Loucy (cell line): ENCODE measurements at regions not wholly inside any gene's neighbourhood (a gene's known extent, or its start where the extent isn't known, plus 50 kb on each side); places are given as distances from the start of the nearest gene placed in this dataset.

Experiments used
- H2AFZ ChIP-seq: fragments of 200-600 bp; sonication (generic); 2 replicates; pipeline ENCODE4 v1.6.0; 2016; ENCODE audit warnings: antibody characterized with exemption, mild to moderate bottlenecking, low read length, moderate library complexity
- H3F3A ChIP-seq: fragments of 200-600 bp; 2 replicates; pipeline ENCODE4 v1.6.0; 2016; ENCODE audit warnings: antibody characterized with exemption, low read depth, mild to moderate bottlenecking
- H3K27me3 ChIP-seq: fragments of 200-600 bp; sonication (generic); 2 replicates; pipeline ENCODE4 v1.6.1; 2014; ENCODE audit warnings: low read length, mild to moderate bottlenecking; ENCODE audit not compliant: insufficient read depth, poor library complexity, severe bottlenecking
- H3K36me3 ChIP-seq: fragments of 200-600 bp; sonication (generic); 2 replicates; pipeline ENCODE4 v1.6.1; 2016; ENCODE audit warnings: low read length; ENCODE audit not compliant: insufficient read depth
- H3K4me1 ChIP-seq: fragments of 200-600 bp; sonication (generic); 2 replicates; pipeline ENCODE4 v1.5.1; 2014; ENCODE audit warnings: low read length, mild to moderate bottlenecking; ENCODE audit not compliant: insufficient read depth, poor library complexity, severe bottlenecking
- H3K4me2 ChIP-seq: fragments of 200-600 bp; sonication (generic); 2 replicates; pipeline ENCODE4 v1.6.0; 2014; ENCODE audit warnings: antibody characterized with exemption, low read length, low read depth, mild to moderate bottlenecking; ENCODE audit not compliant: poor library complexity, severe bottlenecking
- H3K4me3 ChIP-seq: fragments of 200-600 bp; sonication (generic); 2 replicates; pipeline ENCODE4 v1.5.1; 2014; ENCODE audit warnings: low read length, mild to moderate bottlenecking, mixed read lengths; ENCODE audit not compliant: poor library complexity, severe bottlenecking
- H3K79me2 ChIP-seq: fragments of 200-600 bp; sonication (generic); 2 replicates; pipeline ENCODE4 v1.6.1; 2014; ENCODE audit warnings: low read length; ENCODE audit not compliant: insufficient read depth
- H3K9ac ChIP-seq: fragments of 200-600 bp; sonication (generic); 2 replicates; pipeline ENCODE4 v1.6.0; 2014; ENCODE audit warnings: mild to moderate bottlenecking, low read depth, low read length, moderate library complexity; ENCODE audit not compliant: poor library complexity, severe bottlenecking
- H3K9me2 ChIP-seq: fragments of 200-600 bp; sonication (generic); replicated peaks from 2 replicates; pipeline ENCODE4 v1.6.1; 2016; ENCODE audit warnings: low read depth, low read length, mixed read lengths
- H3K9me3 ChIP-seq: fragments of 200-600 bp; sonication (generic); 2 replicates; pipeline ENCODE4 v1.6.1; 2014; ENCODE audit warnings: mild to moderate bottlenecking, antibody characterized with exemption, low read length, low read depth; ENCODE audit not compliant: insufficient read depth
- H4K20me1 ChIP-seq: fragments of 200-600 bp; sonication (generic); 2 replicates; pipeline ENCODE4 v1.6.0; 2014; ENCODE audit warnings: antibody characterized with exemption, low read length, mild to moderate bottlenecking; ENCODE audit not compliant: insufficient read depth, poor library complexity, severe bottlenecking
- EZH2phosphoT487 ChIP-seq: fragments of 200-600 bp; IDR thresholded peaks from 2 replicates; pipeline ENCODE4 v1.6.1; 2018; ENCODE audit warnings: antibody characterized with exemption, mild to moderate bottlenecking, moderate library complexity, borderline replicate concordance
- TF ChIP-seq, protein P1 (sequence below): fragments of 200-600 bp; sonication (generic); conservative IDR thresholded peaks from 2 replicates; pipeline ENCODE4 v1.5.1; 2014; ENCODE audit warnings: mild to moderate bottlenecking, antibody characterized with exemption, low read length

DNA sequence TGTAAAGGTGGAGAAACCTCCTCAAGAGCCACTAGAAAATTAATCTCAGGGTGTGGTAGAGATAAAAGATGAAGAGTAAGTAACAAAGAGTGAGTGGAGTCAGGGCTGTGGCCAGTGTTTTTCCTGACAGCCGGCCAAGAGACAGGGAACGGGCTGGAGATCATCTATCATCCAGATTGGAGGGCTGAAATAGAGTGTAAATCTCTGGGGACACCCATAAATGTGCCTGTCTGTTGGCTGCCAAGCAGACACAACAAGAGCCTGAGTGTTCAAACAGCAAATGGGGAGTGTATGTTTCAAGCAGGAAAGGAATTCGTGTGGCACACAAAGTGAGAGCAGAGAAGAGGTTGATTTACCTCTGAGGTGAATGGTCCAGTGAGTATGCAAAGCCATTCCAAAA lies 326.4 kb upstream of the KHDRBS2 start:
- no peak overlapping the region for H2AFZ ChIP-seq
- H3K9ac ChIP-seq, result no peak overlapping the region
- H3K27me3 ChIP-seq, result no peaks in the 10 kb centered on the region

DNA sequence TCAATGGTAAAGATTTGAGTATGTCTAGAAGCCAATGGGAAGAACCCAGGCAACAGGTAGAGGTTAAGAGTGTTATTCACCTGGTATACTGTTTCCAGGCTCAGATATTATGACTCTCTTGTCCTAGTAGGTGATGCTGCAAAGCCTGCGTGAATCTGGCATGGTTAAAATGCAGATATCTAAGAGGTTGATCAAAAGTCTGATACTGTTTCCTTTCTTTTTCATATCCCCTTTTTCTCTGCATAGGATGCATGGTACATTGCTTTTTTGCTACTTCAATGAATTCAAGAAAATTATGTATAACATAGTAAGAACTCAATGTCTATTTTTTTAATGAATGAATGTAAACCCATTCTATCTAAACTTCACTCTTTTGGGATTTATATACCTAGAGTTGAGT lies 284.3 kb upstream of the KHDRBS2 start:
- no peaks in the 10 kb centered on the region for H3K79me2 ChIP-seq
- H3K9me2 ChIP-seq, result no peaks in the 10 kb centered on the region
- H3K4me2 ChIP-seq, result no peak overlapping the region
- no peaks in the 10 kb centered on the region for H3K36me3 ChIP-seq
- TF ChIP-seq, protein P1, sequence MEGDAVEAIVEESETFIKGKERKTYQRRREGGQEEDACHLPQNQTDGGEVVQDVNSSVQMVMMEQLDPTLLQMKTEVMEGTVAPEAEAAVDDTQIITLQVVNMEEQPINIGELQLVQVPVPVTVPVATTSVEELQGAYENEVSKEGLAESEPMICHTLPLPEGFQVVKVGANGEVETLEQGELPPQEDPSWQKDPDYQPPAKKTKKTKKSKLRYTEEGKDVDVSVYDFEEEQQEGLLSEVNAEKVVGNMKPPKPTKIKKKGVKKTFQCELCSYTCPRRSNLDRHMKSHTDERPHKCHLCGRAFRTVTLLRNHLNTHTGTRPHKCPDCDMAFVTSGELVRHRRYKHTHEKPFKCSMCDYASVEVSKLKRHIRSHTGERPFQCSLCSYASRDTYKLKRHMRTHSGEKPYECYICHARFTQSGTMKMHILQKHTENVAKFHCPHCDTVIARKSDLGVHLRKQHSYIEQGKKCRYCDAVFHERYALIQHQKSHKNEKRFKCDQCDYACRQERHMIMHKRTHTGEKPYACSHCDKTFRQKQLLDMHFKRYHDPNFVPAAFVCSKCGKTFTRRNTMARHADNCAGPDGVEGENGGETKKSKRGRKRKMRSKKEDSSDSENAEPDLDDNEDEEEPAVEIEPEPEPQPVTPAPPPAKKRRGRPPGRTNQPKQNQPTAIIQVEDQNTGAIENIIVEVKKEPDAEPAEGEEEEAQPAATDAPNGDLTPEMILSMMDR, result no peak
- TF ChIP-seq EZH2phosphoT487, result no peak
- no peaks in the 10 kb centered on the region for H3K27me3 ChIP-seq
- no peak overlapping the region for H3K9ac ChIP-seq
- no peak overlapping the region for H3K4me3 ChIP-seq
- H3K4me1 ChIP-seq, result no peaks in the 10 kb centered on the region
- H4K20me1 ChIP-seq, result no peaks in the 10 kb centered on the region
- H2AFZ ChIP-seq, result no peak overlapping the region
- H3F3A ChIP-seq, result no peaks in the 10 kb centered on the region
- no peaks in the 10 kb centered on the region for H3K9me3 ChIP-seq

More for the DNA sequence above, 326.4 kb upstream of the KHDRBS2 start:
- Histone ChIP-seq H3K4me3 (no peak overlapping the region), H3K9me3 (no peaks in the 10 kb centered on the region), H3K9me2 (no peaks in the 10 kb centered on the region), H3K4me2 (no peak overlapping the region), H3K79me2 (no peaks in the 10 kb centered on the region), H3F3A (no peaks in the 10 kb centered on the region), H4K20me1 (no peaks in the 10 kb centered on the region), H3K36me3 (no peaks in the 10 kb centered on the region), H3K4me1 (no peaks in the 10 kb centered on the region)
- TF ChIP-seq, protein P1, result no peak
- no peak for TF ChIP-seq EZH2phosphoT487

DNA sequence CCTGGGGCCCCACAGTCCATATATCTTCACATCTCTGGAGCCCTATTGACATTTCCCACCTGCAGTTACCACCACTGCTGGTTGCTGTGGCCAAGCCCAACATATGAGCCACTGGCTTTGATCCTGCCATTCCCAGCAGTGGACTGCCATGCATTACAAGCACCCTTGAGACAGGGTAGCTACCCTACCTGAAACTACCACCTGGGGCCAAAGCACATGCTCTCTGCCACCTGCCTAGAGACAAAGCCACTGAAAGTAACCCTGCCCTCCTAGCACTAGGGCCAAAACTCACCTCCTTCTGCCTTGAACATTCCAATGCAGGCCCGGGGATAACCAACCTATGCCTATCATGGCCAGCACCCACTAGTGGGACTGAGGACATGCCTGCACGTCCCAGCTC lies 255.5 kb upstream of the KHDRBS2 start:
- TF ChIP-seq, protein P1, result no peak
- no peak for TF ChIP-seq EZH2phosphoT487

More for the DNA sequence above, 255.5 kb upstream of the KHDRBS2 start:
- H3F3A ChIP-seq, result no peaks in the 10 kb centered on the region
- no peaks in the 10 kb centered on the region for H3K9me2 ChIP-seq
- no peak overlapping the region for H2AFZ ChIP-seq
- no peaks in the 10 kb centered on the region for H3K4me1 ChIP-seq
- no peaks in the 10 kb centered on the region for H4K20me1 ChIP-seq
- H3K27me3 ChIP-seq, result no peaks in the 10 kb centered on the region
- no peak overlapping the region for H3K4me3 ChIP-seq
- no peaks in the 10 kb centered on the region for H3K9me3 ChIP-seq
- H3K79me2 ChIP-seq, result no peaks in the 10 kb centered on the region
- H3K4me2 ChIP-seq, result no peak overlapping the region
- H3K36me3 ChIP-seq, result no peaks in the 10 kb centered on the region
- no peak overlapping the region for H3K9ac ChIP-seq
